OCI-LY1 (cell line): ENCODE measurements at regions not wholly inside any gene's neighbourhood (a gene's known extent, or its start where the extent isn't known, plus 50 kb on each side); places are given as distances from the start of the nearest gene placed in this dataset.
A peak's percentile ranks its signal among the peaks of the same experiment; 100 is the strongest.
"Not testable (repeated sequence)": the region's sequence is repeated elsewhere in the genome, so short reads cannot be mapped to it uniquely, and the experiment has no call there.

ENCODE experiments used
- H2AFZ ChIP-seq: fragments of 200-600 bp; sonication (generic), shearing (Covaris generic); 2 replicates; pipeline ENCODE4 v1.6.0; 2014; ENCODE audit warnings: antibody characterized with exemption, mild to moderate bottlenecking, low read length
- H3F3A ChIP-seq: fragments of 200-600 bp; sonication (generic), shearing (Covaris generic); 2 replicates; pipeline ENCODE4 v1.6.0; 2014; ENCODE audit warnings: mild to moderate bottlenecking, antibody characterized with exemption, low read length, moderate library complexity; ENCODE audit not compliant: insufficient read depth
- H3K27ac ChIP-seq: fragments of 200-600 bp; sonication (generic); 2 replicates; pipeline ENCODE4 v1.5.1; 2014; ENCODE audit warnings: low read length, mixed run types, mild to moderate bottlenecking, low read depth; ENCODE audit not compliant: poor library complexity, severe bottlenecking
- H3K27me3 ChIP-seq: fragments of 200-600 bp; sonication (generic); 2 replicates; pipeline ENCODE4 v1.6.0; 2014; ENCODE audit warnings: antibody characterized with exemption, mild to moderate bottlenecking, low read length, moderate library complexity; ENCODE audit not compliant: insufficient read depth
- H3K36me3 ChIP-seq: fragments of 200-600 bp; sonication (generic); 2 replicates; pipeline ENCODE4 v1.6.1; 2014; ENCODE audit warnings: mild to moderate bottlenecking, antibody characterized with exemption, low read length, moderate library complexity, mixed read lengths; ENCODE audit not compliant: insufficient read depth
- H3K4me1 ChIP-seq: fragments of 200-600 bp; sonication (generic); 2 replicates; pipeline ENCODE4 v1.5.1; 2014; ENCODE audit warnings: mild to moderate bottlenecking, low read length, moderate library complexity; ENCODE audit not compliant: insufficient read depth, severe bottlenecking
- H3K4me2 ChIP-seq: fragments of 200-600 bp; sonication (generic), shearing (Covaris generic); 2 replicates; pipeline ENCODE4 v1.6.1; 2014; ENCODE audit warnings: low read length
- H3K4me3 ChIP-seq: fragments of 200-600 bp; sonication (generic); 2 replicates; pipeline ENCODE4 v1.5.1; 2014; ENCODE audit warnings: low read length, low read depth, mild to moderate bottlenecking, mixed read lengths; ENCODE audit not compliant: poor library complexity, severe bottlenecking
- H3K79me2 ChIP-seq: fragments of 200-600 bp; shearing (Covaris generic); 2 replicates; pipeline ENCODE4 v1.6.1; 2016; ENCODE audit warnings: mixed run types, low read length, mixed read lengths; ENCODE audit not compliant: insufficient read depth
- H3K9ac ChIP-seq: fragments of 200-600 bp; sonication (generic), shearing (Covaris generic); 2 replicates; pipeline ENCODE4 v1.6.1; 2014; ENCODE audit warnings: mild to moderate bottlenecking, low read length, mixed read lengths
- H3K9me2 ChIP-seq: fragments of 200-600 bp; sonication (generic), shearing (Covaris generic); 2 replicates; pipeline ENCODE4 v1.6.1; 2014; ENCODE audit warnings: low read depth, mild to moderate bottlenecking, low read length, mixed read lengths
- H3K9me3 ChIP-seq: fragments of 200-600 bp; shearing (Covaris generic); 2 replicates; pipeline ENCODE4 v1.6.1; 2014; ENCODE audit warnings: low read length, mixed read lengths
- H4K20me1 ChIP-seq: fragments of 200-600 bp; sonication (generic), shearing (Covaris generic); 2 replicates; pipeline ENCODE4 v1.6.0; 2016; ENCODE audit warnings: mild to moderate bottlenecking, low read length; ENCODE audit not compliant: insufficient read depth

DNA sequence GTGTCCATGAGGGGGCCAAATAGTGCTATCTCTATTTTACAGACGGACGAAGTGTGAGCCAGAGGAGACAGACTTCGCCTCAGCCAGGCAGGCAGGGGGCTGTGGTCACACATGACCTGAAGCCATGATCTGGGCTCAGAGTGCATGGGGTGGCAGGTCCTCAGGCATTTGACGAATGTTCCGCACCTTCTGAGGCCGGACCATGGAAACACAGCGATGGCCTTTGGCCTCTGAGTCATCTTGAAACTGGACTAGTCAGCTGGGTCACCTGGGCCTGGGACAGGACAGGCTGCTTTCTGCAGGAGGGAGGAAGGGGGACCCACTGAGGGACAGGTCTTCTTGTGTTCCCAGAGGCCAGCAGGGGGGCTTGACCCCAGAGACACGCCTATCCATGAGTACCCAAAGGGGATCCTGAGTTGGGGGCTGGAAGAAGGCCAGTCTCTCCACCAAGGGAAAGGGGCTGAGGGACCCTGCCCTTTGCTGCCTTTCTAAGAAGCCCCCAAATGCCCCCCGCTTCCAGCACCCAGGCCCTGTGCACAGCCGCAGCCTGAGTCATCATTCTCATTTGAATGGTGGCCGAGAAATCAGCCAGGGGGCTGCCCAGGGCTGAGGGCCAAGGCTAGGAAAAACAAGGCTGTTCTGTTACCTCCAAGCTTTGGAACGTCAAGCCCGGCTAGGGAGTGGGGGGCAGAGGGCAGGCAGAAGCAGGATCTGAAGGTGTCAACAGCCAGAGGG, 142.9 kb downstream of the GTF2IRD2B start:
- H3K9ac ChIP-seq, H3K36me3 ChIP-seq, H3K4me2 ChIP-seq, H3K9me2 ChIP-seq, H4K20me1 ChIP-seq, H3K79me2 ChIP-seq, H3K27me3 ChIP-seq, H3F3A ChIP-seq, H2AFZ ChIP-seq, H3K27ac ChIP-seq, H3K4me1 ChIP-seq, H3K9me3 ChIP-seq, H3K4me3 ChIP-seq: not testable (repeated sequence)

DNA sequence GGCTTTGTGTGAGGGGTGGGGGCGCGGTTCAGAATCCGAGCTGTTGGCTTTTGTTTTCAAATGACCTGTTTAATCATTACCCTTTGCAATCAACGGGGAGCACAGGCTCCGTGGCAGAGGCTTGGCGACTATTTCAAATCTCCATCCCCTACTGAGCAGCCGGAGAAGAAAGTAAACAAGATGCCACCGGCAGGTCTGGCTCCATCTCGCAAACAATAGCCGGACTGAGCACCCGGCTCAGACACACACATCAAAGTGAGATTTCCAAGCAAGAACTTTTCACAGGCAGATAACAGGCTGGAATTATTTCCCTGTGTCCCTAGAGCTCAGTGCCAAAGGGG, 143.4 kb downstream of the GTF2IRD2B start:
- not testable (repeated sequence) for H3K9ac ChIP-seq, H3K27me3 ChIP-seq, H3K4me1 ChIP-seq, H3K36me3 ChIP-seq, H3K79me2 ChIP-seq, H3K4me3 ChIP-seq, H3F3A ChIP-seq, H3K9me2 ChIP-seq, H2AFZ ChIP-seq, H3K4me2 ChIP-seq, H3K27ac ChIP-seq, H3K9me3 ChIP-seq, H4K20me1 ChIP-seq

DNA sequence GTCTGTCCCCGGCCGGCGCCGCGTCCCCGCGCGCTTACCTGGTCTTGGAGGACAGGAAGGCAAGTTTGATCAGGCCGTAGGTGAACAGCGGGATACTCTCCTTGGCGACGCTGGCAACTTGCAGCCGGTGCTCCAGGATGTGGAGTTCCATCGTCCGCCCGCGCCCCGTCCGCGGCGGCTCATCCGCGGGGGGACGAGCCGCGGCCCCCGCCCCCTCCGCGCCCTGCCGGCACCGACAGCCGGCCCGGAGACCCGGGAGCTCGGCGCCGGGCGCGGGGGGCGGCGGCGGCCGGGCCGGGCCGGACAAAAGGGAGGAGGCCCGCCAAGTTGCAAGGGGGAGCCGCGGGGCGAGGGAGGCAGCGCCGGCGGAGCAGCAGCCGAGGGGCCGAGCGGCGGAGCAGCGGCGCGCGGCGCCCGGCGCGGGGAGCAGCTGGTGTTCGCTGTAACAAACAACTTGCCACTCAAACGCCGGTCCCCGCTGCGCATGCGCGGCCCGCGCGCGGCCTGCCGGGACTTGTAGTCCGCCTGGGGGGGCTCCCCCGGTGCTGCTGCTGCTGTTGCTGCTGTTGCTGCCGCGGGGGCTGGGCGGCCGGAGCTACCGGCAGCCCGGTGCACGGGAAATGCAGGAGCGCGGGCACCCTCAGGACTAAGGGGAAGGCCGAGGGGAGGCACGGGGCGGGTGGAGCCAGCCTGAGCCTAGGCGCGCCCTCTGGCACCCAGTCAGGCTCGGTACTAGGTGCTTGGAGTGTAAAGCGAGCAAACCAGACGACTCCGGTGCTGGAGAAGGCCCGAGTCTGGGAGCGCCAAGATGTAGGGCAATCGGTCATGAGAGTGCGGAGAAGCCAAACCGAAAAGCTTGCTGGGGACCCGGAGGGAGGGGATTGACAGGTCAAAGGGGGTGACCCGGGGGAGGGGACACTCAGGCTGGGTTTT, 145.1 kb downstream of the GTF2IRD2B start:
- H4K20me1 ChIP-seq, H3K27me3 ChIP-seq, H3K27ac ChIP-seq, H2AFZ ChIP-seq, H3K9me2 ChIP-seq, H3K4me2 ChIP-seq, H3K79me2 ChIP-seq, H3F3A ChIP-seq, H3K9me3 ChIP-seq, H3K36me3 ChIP-seq, H3K9ac ChIP-seq, H3K4me1 ChIP-seq: not testable (repeated sequence)
- peak overlapping the region; percentile 40 for H3K4me3 ChIP-seq

DNA sequence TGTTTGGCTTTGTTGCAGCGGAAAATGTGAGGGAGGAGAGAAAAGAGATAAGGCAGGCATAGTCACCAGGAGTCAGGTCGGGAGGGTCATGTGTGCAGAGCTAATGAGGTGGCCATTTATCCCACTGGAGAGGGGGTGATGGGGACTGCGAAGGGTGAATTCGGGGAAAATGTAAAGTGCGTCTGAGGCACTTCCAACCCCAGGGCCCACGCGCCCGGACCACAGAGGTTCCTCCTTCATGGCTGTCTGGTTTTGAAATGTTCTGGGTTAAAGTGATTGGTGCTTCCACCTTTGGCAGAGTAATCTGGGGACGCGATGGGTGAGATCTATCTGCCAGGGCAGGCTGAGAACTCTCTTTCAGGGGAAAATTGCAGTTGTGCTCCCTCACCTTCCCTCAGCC, 145.9 kb downstream of the GTF2IRD2B start:
- H3K9me2 ChIP-seq, H3K79me2 ChIP-seq, H4K20me1 ChIP-seq, H2AFZ ChIP-seq, H3K9ac ChIP-seq, H3F3A ChIP-seq, H3K27me3 ChIP-seq, H3K4me3 ChIP-seq, H3K4me1 ChIP-seq, H3K27ac ChIP-seq, H3K36me3 ChIP-seq, H3K9me3 ChIP-seq, H3K4me2 ChIP-seq: not testable (repeated sequence)

DNA sequence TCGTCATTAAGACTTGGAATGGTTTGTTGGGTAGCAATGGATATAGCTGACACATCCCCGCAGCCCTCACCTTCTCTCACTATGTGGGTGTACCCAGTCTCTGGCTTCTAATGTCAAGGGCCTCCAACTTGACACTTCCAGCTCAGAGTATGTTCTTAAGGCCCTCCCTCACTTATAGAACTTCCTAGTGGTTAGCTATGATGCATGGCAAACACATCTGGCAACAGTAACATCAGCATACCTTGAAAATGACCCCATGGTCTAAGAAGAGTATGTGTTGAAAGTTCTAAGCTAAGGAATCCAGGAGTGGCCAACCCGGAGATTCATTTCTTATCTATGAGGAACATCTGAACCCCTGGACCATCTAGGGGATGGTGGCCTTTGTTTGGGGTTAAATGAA, 151.2 kb downstream of the GTF2IRD2B start:
- not testable (repeated sequence) for H2AFZ ChIP-seq, H3K27ac ChIP-seq, H3K9me3 ChIP-seq, H3K4me1 ChIP-seq, H3K27me3 ChIP-seq, H3K9me2 ChIP-seq, H3K4me2 ChIP-seq, H3F3A ChIP-seq, H3K79me2 ChIP-seq, H3K36me3 ChIP-seq, H3K4me3 ChIP-seq, H3K9ac ChIP-seq, H4K20me1 ChIP-seq

DNA sequence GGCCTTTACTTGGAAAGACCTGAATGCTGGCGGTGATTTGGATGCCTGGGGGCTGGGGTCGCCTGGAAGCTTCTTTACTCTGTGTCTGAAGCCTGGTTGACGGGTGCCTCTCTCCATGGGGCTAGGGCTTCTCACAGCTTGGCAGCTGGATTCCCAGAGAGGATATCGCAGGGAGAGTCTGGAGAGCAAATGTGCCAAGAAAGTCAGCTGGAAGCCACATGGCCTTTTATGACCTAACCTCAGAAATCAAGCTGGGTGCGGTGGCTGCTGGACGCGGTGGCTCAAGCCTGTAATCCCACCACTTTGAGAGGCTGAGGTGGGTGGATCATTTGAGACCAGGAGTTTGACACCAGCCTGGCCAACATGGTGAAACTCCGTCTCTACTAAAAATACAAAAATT, 147.2 kb upstream of the TRIM73 start:
- not testable (repeated sequence) for H3K4me3 ChIP-seq, H3F3A ChIP-seq, H2AFZ ChIP-seq, H3K27me3 ChIP-seq, H3K9ac ChIP-seq, H3K27ac ChIP-seq, H3K9me3 ChIP-seq, H3K4me1 ChIP-seq, H3K79me2 ChIP-seq, H3K9me2 ChIP-seq, H3K36me3 ChIP-seq, H3K4me2 ChIP-seq, H4K20me1 ChIP-seq

DNA sequence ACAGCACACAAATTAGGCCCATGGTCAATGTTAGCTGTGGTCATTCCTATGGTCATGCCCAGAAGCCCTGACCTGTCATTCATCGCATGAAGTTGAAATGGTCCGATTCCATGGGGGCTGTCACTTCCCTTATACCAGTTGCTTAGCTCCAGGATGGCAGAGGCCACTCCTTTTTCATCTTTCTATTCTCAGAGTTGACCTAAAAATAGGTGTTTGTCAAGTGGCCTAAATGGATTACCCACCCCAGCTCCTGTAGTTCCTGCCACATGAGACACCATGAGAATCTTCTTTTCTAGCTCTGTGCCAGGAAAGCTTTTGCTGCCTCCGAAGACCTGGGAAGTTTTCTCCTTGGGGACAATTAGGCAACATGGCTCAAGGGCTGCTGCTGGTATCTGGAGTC, 141.2 kb upstream of the TRIM73 start:
- not testable (repeated sequence) for H2AFZ ChIP-seq, H3K4me1 ChIP-seq, H3K79me2 ChIP-seq, H3K27me3 ChIP-seq, H3K9ac ChIP-seq, H3K4me3 ChIP-seq, H4K20me1 ChIP-seq, H3K27ac ChIP-seq, H3K4me2 ChIP-seq, H3K36me3 ChIP-seq, H3K9me2 ChIP-seq, H3F3A ChIP-seq, H3K9me3 ChIP-seq
